Sigmoid colon (tissue), 4 donors: ENCODE measurements at regions not wholly inside any gene's neighbourhood (a gene's known extent, or its start where the extent isn't known, plus 50 kb on each side); places are given as distances from the start of the nearest gene placed in this dataset.

Experiments
- CTCF ChIP-seq, 4 experiments: fragments of 450-650 bp in 3 of 4; fragments of 200-600 bp in 1 of 4; IDR thresholded peaks; one replicate each; pipeline ENCODE4 v1.5.1; 2016 to 2019; ENCODE audit warnings: antibody characterized with exemption in 4 of 4, mild to moderate bottlenecking in 3 of 4, moderate library complexity in 2 of 4
- EP300 ChIP-seq, 4 donors: sonication (generic); formaldehyde crosslinking; IDR thresholded peaks; one replicate each; pipeline ENCODE4 v1.6.1; 2017; ENCODE audit warnings: antibody characterized with exemption in 4 of 4
- POLR2A ChIP-seq, 2 donors: fragments of 450-650 bp; IDR thresholded peaks; one replicate each; pipeline ENCODE4 v1.6.1; 2016; ENCODE audit warnings: antibody characterized with exemption in 2 of 2, mild to moderate bottlenecking in 2 of 2, moderate library complexity in 2 of 2
- POLR2AphosphoS5 ChIP-seq, 4 donors: sonication (generic); formaldehyde crosslinking; IDR thresholded peaks; one replicate each; pipeline ENCODE4 v1.6.1; 2017; ENCODE audit warnings: antibody characterized with exemption in 4 of 4

DNA sequence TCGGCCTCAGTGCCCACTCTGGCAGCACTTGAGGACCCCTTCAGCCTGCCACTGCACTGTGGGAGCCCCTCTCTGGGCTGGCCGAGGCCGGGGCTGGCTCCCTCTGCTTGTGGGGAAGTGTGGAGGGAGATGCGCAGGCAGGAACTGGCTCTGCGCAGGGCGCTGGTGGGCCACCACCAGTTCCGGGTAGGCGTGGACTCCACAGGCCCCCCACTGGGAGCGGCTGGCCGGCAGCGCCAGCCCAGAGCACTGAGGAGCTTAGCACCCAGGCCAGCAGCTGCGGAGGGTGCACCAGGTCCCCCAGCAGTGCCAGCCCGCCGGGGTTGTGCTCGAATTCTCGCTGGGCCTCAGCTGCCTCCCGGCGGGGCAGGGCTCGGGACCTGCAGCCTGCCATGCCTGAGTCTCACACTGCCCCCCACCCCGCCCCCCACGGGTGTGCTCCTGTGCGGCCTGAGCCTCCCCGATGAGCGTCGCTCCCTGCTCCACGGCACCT lies 216.9 kb upstream of the TACR3 start:
- TF ChIP-seq POLR2A (IDR thresholded peaks at IDR 0.05) (no peak), EP300 (IDR thresholded peaks at IDR 0.05) (no peak), CTCF (IDR thresholded peaks at IDR 0.05) (no peak), POLR2AphosphoS5 (IDR thresholded peaks at IDR 0.05) (no peak)
